Brain microvascular endothelial cell (primary cell): ENCODE measurements at regions not wholly inside any gene's neighbourhood (a gene's known extent, or its start where the extent isn't known, plus 50 kb on each side); places are given as distances from the start of the nearest gene placed in this dataset.

Experiments
- DNase-seq: peaks from one replicate; pipeline ENCODE4 v3.0.0-alpha.2; 2020
- H3K27ac ChIP-seq: fragments of 250-450 bp; sonication (Bioruptor Pico); 2 replicates; pipeline ENCODE4 v1.5.1; 2020; ENCODE audit warnings: mild to moderate bottlenecking, moderate library complexity
- H3K27me3 ChIP-seq: fragments of 250-450 bp; sonication (Bioruptor Pico); replicated peaks from 2 replicates; pipeline ENCODE4 v1.5.1; 2020; ENCODE audit warnings: mild to moderate bottlenecking
- H3K36me3 ChIP-seq: fragments of 250-450 bp; sonication (Bioruptor Pico); replicated peaks from 2 replicates; pipeline ENCODE4 v1.5.1; 2020; ENCODE audit warnings: mild to moderate bottlenecking
- H3K4me3 ChIP-seq: 2 replicates; pipeline ENCODE4 v1.5.1; 2011; ENCODE audit warnings: low read depth, mild to moderate bottlenecking, control low read depth, low read length, moderate library complexity
- in situ Hi-C: cut with HindIII; loops from 2 replicates; pipeline ENCODE4 v1.10.0; 2017; ENCODE audit warnings: low sequenced_read_pairs, low pct_ligation_motif_present
- TF ChIP-seq, protein P1 (sequence below): IDR thresholded peaks from 2 replicates; pipeline ENCODE4 v1.5.1; 2011; ENCODE audit warnings: low read depth, mild to moderate bottlenecking, moderate library complexity, low read length, control low read depth, inconsistent platforms; ENCODE audit errors: missing control alignments

- H3K36me3 ChIP-seq: no peaks in the 10 kb centered on the region
- no peak overlapping the region for H3K4me3 ChIP-seq
- TF ChIP-seq, protein P1, sequence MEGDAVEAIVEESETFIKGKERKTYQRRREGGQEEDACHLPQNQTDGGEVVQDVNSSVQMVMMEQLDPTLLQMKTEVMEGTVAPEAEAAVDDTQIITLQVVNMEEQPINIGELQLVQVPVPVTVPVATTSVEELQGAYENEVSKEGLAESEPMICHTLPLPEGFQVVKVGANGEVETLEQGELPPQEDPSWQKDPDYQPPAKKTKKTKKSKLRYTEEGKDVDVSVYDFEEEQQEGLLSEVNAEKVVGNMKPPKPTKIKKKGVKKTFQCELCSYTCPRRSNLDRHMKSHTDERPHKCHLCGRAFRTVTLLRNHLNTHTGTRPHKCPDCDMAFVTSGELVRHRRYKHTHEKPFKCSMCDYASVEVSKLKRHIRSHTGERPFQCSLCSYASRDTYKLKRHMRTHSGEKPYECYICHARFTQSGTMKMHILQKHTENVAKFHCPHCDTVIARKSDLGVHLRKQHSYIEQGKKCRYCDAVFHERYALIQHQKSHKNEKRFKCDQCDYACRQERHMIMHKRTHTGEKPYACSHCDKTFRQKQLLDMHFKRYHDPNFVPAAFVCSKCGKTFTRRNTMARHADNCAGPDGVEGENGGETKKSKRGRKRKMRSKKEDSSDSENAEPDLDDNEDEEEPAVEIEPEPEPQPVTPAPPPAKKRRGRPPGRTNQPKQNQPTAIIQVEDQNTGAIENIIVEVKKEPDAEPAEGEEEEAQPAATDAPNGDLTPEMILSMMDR: no peak
- no peak overlapping the region for H3K27ac ChIP-seq
- in situ Hi-C loops: no loop called here
- no peak for DNase-seq
- no peaks in the 10 kb centered on the region for H3K27me3 ChIP-seq
These were observed 146.7 kb upstream of the TBX18 start for GRCh38 chr6:84910906-84911607.

- DNase-seq: no peak
- no peak overlapping the region for H3K27ac ChIP-seq
- TF ChIP-seq, protein P1: no peak
- no peaks in the 10 kb centered on the region for H3K36me3 ChIP-seq
- in situ Hi-C loops: no loop called here
- no peak overlapping the region for H3K4me3 ChIP-seq
- no peaks in the 10 kb centered on the region for H3K27me3 ChIP-seq
These were observed 144.0 kb upstream of the TBX18 start for GRCh38 chr6:84908304-84908904.

DNA sequence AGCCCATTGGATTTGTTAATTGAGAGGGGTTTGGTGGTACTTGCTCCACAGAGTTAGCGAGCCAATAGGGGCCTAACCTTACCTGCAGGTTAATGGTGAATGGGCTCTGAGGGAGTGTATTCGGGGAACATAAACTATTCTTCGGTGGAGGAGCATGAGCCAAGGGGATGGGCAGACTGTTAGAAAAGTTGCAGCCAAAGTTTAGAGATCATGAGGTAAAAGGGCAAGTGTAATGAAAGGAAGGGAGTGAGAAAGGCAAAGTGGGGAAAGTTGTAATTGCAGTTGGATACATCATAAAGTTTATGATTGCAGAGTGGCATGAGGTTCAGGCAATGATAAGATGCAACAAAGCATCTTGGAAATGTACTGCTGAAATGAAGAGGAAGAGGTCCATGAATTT is 142.1 kb upstream of the TBX18 start:
- Histone ChIP-seq H3K36me3 (no peaks in the 10 kb centered on the region), H3K4me3 (no peak overlapping the region), H3K27me3 (no peaks in the 10 kb centered on the region), H3K27ac (no peak overlapping the region)
- in situ Hi-C loops: no loop called here
- DNase-seq: no peak
- TF ChIP-seq, protein P1: no peak

- no peaks in the 10 kb centered on the region for H3K27me3 ChIP-seq
- no peak overlapping the region for H3K4me3 ChIP-seq
- no peaks in the 10 kb centered on the region for H3K36me3 ChIP-seq
- in situ Hi-C loops: no loop called here
- H3K27ac ChIP-seq: no peak overlapping the region
- DNase-seq: no peak
- TF ChIP-seq, protein P1: no peak
These were observed 141.4 kb upstream of the TBX18 start for GRCh38 chr6:84905823-84906222.

DNA sequence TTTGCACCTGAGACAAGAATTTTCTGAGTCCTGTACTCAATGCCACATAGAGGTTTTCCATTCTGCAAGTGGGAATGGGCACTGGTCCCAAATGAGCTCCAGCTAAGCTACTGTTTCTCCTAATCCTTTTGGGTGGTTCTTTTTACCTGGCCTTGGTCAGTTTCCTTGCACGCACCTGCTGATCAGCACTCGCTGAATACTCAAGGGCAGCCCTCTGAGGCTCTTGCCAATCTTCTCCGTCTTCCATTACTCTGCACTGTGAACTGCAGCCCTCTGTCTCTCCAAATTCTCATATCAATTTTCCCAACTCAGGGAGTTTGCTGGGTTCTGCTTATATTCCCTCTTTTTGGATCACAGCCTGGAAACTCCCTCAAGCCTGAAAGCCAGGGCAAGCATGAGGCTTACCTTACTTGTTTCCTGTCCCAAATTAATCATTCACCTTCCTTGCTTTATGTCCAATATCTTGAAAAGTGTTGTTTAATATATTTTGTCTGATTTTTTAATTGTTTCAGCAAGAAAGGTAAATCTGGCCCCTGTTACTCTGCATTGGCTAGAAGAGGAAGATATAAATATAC is 138.0 kb upstream of the TBX18 start:
- TF ChIP-seq, protein P1: no peak

More for the DNA sequence above, 138.0 kb upstream of the TBX18 start:
- in situ Hi-C loops: no loop called here
- Histone ChIP-seq H3K27me3 (no peaks in the 10 kb centered on the region), H3K36me3 (no peaks in the 10 kb centered on the region), H3K27ac (no peak overlapping the region), H3K4me3 (no peak overlapping the region)
- DNase-seq: no peak
